GM13977 (cell line): ENCODE measurements at regions not wholly inside any gene's neighbourhood (a gene's known extent, or its start where the extent isn't known, plus 50 kb on each side); places are given as distances from the start of the nearest gene placed in this dataset.
"Not testable (repeated sequence)": the region's sequence is repeated elsewhere in the genome, so short reads cannot be mapped to it uniquely, and the experiment has no call there.

ENCODE experiments used
- DNase-seq: peaks from one replicate; pipeline ENCODE4 v3.0.0; 2012; ENCODE audit warnings: low spot score
- CTCF ChIP-seq: IDR thresholded peaks from 2 replicates; pipeline ENCODE4 v1.5.1; 2012; ENCODE audit warnings: mild to moderate bottlenecking, control low read depth; ENCODE audit not compliant: insufficient read depth; ENCODE audit errors: extremely low read depth, missing control alignments
- in situ Hi-C: fragments of 300-500 bp; cut with MboI; formaldehyde crosslinking; loops from one replicate; pipeline ENCODE4 v1.12.0; 2022; ENCODE audit warnings: low sequenced_read_pairs, low pct_unique_long_range_greater_than_20kb, mixed read lengths, inconsistent platforms; ENCODE audit not compliant: unreplicated experiment

GRCh38 chr4:116126794-116127193 is 958.6 kb downstream of the TRAM1L1 start:
- TF ChIP-seq CTCF = no peak
- no peak for DNase-seq
- in situ Hi-C loops = no loop called here

GRCh38 chr4:116122124-116122523 is 963.3 kb downstream of the TRAM1L1 start:
- no peak for TF ChIP-seq CTCF
- DNase-seq = no peak
- in situ Hi-C loops = no loop called here

GRCh38 chr4:116118221-116118620 is 967.2 kb downstream of the TRAM1L1 start:
- DNase-seq = no peak
- TF ChIP-seq CTCF = no peak
- in situ Hi-C loops = no loop called here

- in situ Hi-C loops, DNase-seq: not testable (repeated sequence)
Measured at GRCh38 chr4:116112861-116113260, 972.5 kb downstream of the TRAM1L1 start.

- no peak for DNase-seq
- in situ Hi-C loops = no loop called here
- no peak for TF ChIP-seq CTCF
Measured at GRCh38 chr4:116110713-116111112, 974.7 kb downstream of the TRAM1L1 start.

- DNase-seq = no peak
- in situ Hi-C loops = no loop called here
- TF ChIP-seq CTCF = no peak
Measured at GRCh38 chr4:116108606-116109005, 976.8 kb downstream of the TRAM1L1 start.

GRCh38 chr4:116101321-116101720 is 984.1 kb downstream of the TRAM1L1 start:
- TF ChIP-seq CTCF = no peak

GRCh38 chr4:116099596-116099995 is 985.8 kb downstream of the TRAM1L1 start:
- TF ChIP-seq CTCF = no peak
- in situ Hi-C loops = no loop called here

More at GRCh38 chr4:116101321-116101720, 984.1 kb downstream of the TRAM1L1 start:
- in situ Hi-C loops = no loop called here
- DNase-seq = no peak

GRCh38 chr4:116097353-116097752 is 983.9 kb upstream of the NDST4 start:
- in situ Hi-C loops, DNase-seq: not testable (repeated sequence)

More at GRCh38 chr4:116099596-116099995, 985.8 kb downstream of the TRAM1L1 start:
- no peak for DNase-seq
